ENCODE measurements at regions not wholly inside any gene's neighbourhood (a gene's known extent, or its start where the extent isn't known, plus 50 kb on each side); places are given as distances from the start of the nearest gene placed in this dataset.

GRCh38 chr4:18850867-18851266 is 829.3 kb upstream of the LCORL start:
- Histone ChIP-seq H2AFZ (ENCODE audit: low read length) (no peak overlapping the region), H3K36me3 (replicated peaks in 1 of 2; ENCODE audit: control insufficient read depth in 1 of 2, insufficient read depth in 2 of 2, low read length in 2 of 2) (no peaks in the 10 kb centered on the region), H3K27ac (ENCODE audit: extremely low read length, insufficient read depth, low read length) (no peak overlapping the region), H3K4me2 (ENCODE audit: low read depth, low read length) (no peak overlapping the region), H3K9ac (ENCODE audit: insufficient read depth, low read depth, low read length) (no peak overlapping the region), H3K4me3 (replicated peaks in 1 of 3; ENCODE audit: insufficient read depth in 1 of 3, low read depth in 2 of 3, low read length in 3 of 3) (no peak overlapping the region), H3K79me2 (ENCODE audit: insufficient read depth, low read length) (no peaks in the 10 kb centered on the region), H3K4me1 (ENCODE audit: insufficient read depth, low read length) (no peaks in the 10 kb centered on the region), H3K9me3 (ENCODE audit: low read length) (peaks cover 96% of the 10 kb centered on the region), H3K27me3 (ENCODE audit: control insufficient read depth in 1 of 2, insufficient read depth in 2 of 2, low read length in 2 of 2) (no peaks in the 10 kb centered on the region), H4K20me1 (ENCODE audit: insufficient read depth, low read length) (no peaks in the 10 kb centered on the region)
- no peak for DNase-seq (ENCODE audit: low spot score)
- BruUV-seq (replicated peaks): no TSS peak
- in situ Hi-C loops (cut with HindIII; ENCODE audit: extremely low pct_ligation_motif_present, low pct_unique_long_range_greater_than_20kb): no loop called here
- WGBS (ENCODE audit: low lambda C conversion rate): 2% methylated on average over 2 of the region's 2 CpGs
- ChIA-PET CTCF (ENCODE audit: low intra/inter-chr PET ratio, low total read pairs) (no interaction called here), POLR2A (no interaction called here)
- intact Hi-C loops (cut with micrococcal nuclease; ENCODE audit: unreplicated experiment): no loop called here
- no peak for FAIRE-seq
- no peak for ATAC-seq
- no peak for TF ChIP-seq NFATC3 (CRISPR knock-in tag; IDR thresholded peaks at IDR 0.05)
- TF ChIP-seq MEF2D (CRISPR knock-in tag; IDR thresholded peaks at IDR 0.05): no peak
- TF ChIP-seq PATZ1 (CRISPR knock-in tag; IDR thresholded peaks at IDR 0.05): no peak
- no peak for TF ChIP-seq ZNF546 (CRISPR knock-in tag; conservative IDR thresholded peaks at IDR 0.05)
- TF ChIP-seq BRF2 (CRISPR knock-in tag; IDR thresholded peaks at IDR 0.05): no peak
- TF ChIP-seq RFX1 (IDR thresholded peaks at IDR 0.05): no peak
- TF ChIP-seq ZNF609 (CRISPR knock-in tag; IDR thresholded peaks at IDR 0.05; ENCODE audit: borderline replicate concordance): no peak
- TF ChIP-seq GLI4 (CRISPR knock-in tag; IDR thresholded peaks at IDR 0.05; ENCODE audit: borderline replicate concordance): no peak
- TF ChIP-seq ZNF224 (CRISPR knock-in tag; IDR thresholded peaks at IDR 0.05): no peak
- no peak for TF ChIP-seq ZNF687 (CRISPR knock-in tag; IDR thresholded peaks at IDR 0.05)
- TF ChIP-seq ZNF720 (CRISPR knock-in tag; IDR thresholded peaks at IDR 0.05): no peak
- TF ChIP-seq NFE2L1 (CRISPR knock-in tag; IDR thresholded peaks at IDR 0.05; ENCODE audit: borderline replicate concordance): no peak
- TF ChIP-seq ISL2 (CRISPR knock-in tag; IDR thresholded peaks at IDR 0.05): no peak
- TF ChIP-seq HOXA5 (CRISPR knock-in tag; IDR thresholded peaks at IDR 0.05): no peak
- no peak for TF ChIP-seq TOE1 (CRISPR knock-in tag; IDR thresholded peaks at IDR 0.05)

Measured in HepG2 (cell line).